IPS-NIHi7 (cell line): ENCODE measurements at regions not wholly inside any gene's neighbourhood (a gene's known extent, or its start where the extent isn't known, plus 50 kb on each side); places are given as distances from the start of the nearest gene placed in this dataset.

Source experiments
- DNase-seq: peaks from one replicate; pipeline ENCODE4 v3.0.0; 2012; ENCODE audit warnings: mixed read lengths; ENCODE audit errors: extremely low spot score

DNA sequence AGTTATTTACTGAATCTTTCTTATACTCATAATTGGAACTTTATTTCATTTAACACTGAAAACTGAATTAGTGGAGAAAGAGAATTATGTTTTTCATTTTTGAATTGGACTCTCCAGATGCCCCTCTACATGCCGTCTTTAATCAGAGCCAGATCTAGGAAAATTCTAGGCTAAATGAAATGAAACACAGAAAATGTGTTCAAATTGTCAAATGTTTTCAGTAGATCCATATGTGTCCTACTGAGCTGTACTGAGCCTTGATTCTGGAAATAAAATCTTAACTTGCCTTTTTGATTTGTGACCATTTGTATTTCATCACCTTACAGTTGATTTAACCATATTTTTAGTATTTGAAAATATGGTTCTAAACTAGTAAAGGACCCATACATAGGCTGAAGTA, 64.0 kb upstream of the GK2 start:
- DNase-seq: no peak

DNA sequence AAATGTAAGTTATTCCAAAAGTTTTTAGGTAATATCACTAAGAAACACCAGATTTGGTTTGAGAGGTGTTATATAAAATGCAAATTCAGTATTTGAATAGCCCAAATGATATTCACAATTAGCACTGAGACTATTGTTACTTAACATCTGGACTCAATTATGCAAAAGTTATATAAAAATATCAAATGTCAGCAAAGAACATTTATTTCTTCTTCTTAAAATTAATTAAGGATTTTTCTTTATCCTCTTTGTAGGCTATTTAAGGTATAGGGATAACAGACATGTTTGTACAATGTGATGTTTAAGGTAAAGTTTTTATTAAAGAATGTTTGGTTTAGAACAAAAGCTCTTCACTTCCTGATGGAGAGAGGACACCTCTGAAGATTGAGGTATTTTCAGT, 63.3 kb upstream of the GK2 start:
- DNase-seq: no peak

DNA sequence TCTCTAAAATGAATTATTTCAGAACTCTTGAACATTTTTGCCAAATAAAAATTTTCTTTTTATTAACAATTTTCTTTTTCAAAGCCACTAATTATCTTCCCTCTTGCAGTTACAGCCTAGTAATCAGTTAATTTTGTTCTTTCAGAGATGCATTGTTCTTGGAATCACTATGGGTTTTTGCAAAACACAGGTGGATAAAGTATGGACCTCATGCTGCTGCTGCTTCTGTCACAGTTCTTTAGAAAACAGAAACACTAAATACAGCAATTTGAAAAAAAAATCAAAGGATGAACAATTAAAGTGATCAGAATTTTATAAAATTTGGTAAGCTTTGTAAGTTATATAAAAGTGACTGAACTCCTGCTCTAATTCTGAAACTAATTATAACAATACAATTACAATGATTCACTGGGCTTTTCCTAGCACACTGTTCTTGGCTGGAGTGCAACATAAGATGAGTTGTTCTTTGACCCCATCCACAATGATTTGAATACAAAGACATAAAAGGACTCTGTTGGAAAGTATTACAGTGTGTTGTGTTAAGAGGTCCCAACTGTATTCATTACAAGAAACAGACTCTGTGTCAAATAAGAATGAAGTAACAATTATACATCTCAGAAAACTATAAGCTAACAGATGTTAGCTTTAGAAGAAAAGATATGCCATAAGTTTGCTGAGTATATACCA, 59.4 kb upstream of the GK2 start:
- DNase-seq: no peak

DNA sequence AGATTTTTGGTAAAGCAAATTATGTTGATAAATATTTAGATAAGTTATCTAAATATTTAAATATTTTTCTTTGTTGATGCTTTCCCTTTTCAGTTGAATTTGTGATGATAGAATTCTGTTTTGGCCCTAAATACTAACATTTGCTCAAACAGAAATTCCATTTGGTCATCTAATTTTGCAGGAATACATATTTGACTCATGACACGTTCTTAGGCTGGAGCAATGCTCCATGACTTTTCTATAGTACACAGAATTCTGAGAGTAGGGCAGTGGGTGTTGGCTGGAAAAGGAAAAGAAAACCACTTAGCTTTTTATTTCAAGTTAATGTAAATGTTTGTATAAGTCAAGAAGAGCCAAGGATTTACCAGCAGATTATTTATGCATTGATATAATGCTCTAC, 58.6 kb upstream of the GK2 start:
- no peak for DNase-seq
